ENCODE measurements at regions not wholly inside any gene's neighbourhood (a gene's known extent, or its start where the extent isn't known, plus 50 kb on each side); places are given as distances from the start of the nearest gene placed in this dataset.
"Not testable (repeated sequence)": the region's sequence is repeated elsewhere in the genome, so short reads cannot be mapped to it uniquely, and the experiment has no call there.

- no peak for DNase-seq
These were observed 1594.1 kb downstream of the EFNA5 start for GRCh38 chr5:106076655-106077054.

DNA sequence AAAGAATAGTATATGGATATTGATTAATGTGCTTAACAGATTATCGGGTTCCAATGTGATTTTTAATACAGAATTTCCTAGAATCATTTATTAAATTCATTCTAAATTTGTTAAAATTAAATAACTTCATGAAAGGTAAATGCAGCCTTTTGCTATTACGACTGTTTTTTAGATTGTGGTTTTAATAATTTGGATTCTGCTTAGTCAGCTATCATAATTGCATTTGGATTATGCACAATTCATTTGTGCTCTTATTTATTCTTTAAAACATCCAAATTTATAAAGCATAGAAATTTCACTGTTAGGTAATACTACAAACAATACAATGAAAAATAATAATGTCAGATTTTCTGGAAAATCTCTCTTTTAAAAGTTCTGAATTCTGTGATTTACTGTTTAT, 1598.5 kb downstream of the EFNA5 start:
- DNase-seq: no peak

DNA sequence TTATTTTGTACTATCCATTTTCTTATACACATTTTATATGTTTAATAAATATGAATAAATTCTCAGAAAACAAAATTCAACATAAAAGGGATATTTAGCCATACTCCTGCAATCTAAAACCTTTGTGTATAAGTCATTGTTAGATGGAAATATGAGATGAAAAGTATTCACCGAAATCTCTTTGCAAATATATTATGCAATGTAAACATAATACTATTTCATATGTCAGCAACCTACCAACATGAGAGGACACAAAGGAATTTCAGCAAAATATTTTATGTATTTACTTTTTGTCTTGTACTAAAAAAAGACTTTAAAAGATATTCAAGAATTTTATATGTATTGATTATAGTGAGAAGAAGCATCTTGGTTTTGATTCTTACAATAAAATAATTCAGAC, 1623.4 kb downstream of the EFNA5 start:
- DNase-seq: no peak

DNA sequence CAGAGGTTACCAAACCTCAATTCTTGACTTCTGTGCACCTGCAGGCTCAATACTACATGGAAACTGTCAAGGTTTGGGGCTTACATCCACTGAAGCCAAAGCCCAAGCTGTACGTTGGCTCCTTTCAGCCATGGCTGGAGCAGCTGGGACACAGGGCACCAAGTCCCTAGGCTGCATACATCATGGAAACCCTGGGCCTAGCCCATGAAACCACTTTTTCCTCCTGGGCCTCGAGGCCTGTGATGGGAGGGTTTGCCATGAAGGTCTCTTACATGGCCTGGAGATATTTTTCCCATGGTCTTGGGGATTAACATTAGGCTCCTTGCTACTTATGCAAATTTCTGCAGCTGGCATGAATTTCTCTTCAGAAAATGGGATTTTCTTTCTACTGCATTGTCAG, 1638.7 kb downstream of the EFNA5 start:
- DNase-seq: not testable (repeated sequence)

GRCh38 chr5:106028314-106028713, 1642.4 kb downstream of the EFNA5 start:
- no peak for DNase-seq

- DNase-seq: no peak
These were observed 1649.8 kb downstream of the EFNA5 start for GRCh38 chr5:106020894-106021293.

DNA sequence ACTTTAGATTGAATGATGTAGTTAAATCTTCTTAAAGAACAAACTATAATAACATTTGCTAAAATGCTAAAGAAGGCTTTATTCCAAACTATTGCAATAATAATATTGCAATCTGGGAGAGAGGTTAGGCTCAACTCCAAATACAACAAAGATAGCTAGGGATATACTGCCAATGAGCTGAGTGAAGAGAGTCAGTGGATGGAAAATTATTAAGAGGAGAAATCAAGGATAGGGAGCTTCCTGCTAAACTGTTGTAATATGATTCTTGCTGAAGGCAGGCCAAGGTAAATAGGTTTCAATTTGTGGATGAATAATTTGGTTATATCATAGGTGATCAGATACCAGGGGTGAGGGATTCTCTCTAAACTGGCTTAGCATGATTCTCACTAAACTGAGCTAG, 1651.5 kb downstream of the EFNA5 start:
- DNase-seq: no peak

- DNase-seq: no peak
These were observed 1653.4 kb downstream of the EFNA5 start for GRCh38 chr5:106017243-106017857.

- DNase-seq: no peak
These were observed 1656.5 kb downstream of the EFNA5 start for GRCh38 chr5:106014262-106014661.

DNA sequence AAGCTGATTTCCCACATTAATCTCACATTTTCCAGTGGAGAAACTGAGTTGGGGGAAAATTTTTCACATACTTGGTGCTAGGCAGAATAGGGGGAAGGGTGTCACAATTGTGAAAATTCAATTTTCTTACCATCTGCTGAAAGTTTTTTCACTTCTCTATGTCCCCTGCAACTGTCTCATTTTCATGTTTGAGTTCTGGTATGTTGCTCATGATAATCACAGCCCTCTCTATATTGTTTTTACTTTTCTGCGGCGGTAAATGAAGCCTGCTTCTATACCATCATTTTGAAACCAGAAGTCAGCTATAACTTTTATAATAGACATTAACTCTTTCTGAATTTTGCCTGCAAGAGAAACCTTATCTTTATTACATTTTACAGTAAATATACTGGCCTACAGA, 1664.5 kb downstream of the EFNA5 start:
- no peak for DNase-seq

DNA sequence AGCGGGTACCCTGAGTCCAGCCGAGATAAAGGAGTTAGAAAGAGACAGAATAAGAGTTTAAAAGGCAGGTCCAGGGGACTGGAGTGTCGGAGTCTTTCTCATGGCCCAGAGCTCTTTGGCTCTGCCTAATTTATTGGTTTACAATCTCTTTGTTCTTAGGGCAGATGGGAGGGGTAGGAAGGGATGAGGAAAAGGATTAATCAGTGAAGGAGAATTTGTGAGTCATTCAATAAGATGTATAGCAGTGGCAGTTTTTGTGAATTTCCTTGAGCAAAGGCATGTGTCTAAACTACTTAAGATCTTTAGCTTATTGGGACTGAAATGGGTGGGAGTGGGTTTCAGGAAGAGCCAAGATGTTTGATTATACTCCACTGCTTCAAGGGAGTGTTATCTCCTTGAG, 1671.7 kb downstream of the EFNA5 start:
- not testable (repeated sequence) for DNase-seq

- no peak for DNase-seq
These were observed 1677.7 kb downstream of the EFNA5 start for GRCh38 chr5:105993027-105993426.

DNA sequence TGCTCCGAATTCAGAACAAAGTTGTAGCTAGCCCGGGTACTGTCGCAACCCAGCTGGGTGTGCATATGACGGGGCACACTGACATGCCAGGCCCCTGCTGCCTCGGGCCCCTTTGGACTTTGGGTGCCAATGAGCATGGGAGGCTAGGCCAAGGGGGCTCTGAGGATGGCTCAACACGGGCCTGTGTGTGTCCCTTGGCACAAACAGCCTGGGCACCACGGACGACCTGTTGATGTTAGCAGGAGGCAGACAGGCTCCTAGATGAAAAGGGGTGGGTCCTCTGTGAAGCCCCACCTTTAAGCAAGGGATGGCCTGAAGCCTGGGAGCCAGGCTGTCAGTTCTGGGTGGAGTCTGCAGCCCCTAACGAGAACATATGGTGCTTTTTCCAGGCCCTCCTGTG, 1688.2 kb downstream of the EFNA5 start:
- DNase-seq: no peak

- DNase-seq: no peak
These were observed 1692.7 kb downstream of the EFNA5 start for GRCh38 chr5:105978011-105978410.

GRCh38 chr5:105977163-105977562, 1693.6 kb downstream of the EFNA5 start:
- DNase-seq: no peak

- DNase-seq: no peak
These were observed 1699.8 kb downstream of the EFNA5 start for GRCh38 chr5:105970919-105971318.

DNA sequence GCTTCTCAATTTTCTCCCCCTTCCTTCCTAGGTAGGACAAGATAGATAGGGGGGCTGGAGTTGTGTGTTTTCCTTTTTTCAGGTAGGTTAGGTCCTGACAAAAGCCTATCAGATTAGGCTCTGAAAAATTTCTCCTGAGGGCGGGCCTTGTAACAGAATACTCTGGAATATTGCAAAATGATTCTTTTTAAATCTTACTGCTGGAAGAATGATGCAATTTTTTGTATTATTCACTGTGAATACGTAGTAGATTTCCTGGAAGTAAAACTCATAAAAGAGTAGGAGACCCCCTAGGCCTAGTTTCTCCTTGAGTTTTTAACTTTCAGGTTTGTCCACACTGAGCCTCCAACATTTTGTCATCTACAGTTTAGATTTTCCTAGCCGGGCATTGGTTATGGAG, 1701.8 kb downstream of the EFNA5 start:
- no peak for DNase-seq

DNA sequence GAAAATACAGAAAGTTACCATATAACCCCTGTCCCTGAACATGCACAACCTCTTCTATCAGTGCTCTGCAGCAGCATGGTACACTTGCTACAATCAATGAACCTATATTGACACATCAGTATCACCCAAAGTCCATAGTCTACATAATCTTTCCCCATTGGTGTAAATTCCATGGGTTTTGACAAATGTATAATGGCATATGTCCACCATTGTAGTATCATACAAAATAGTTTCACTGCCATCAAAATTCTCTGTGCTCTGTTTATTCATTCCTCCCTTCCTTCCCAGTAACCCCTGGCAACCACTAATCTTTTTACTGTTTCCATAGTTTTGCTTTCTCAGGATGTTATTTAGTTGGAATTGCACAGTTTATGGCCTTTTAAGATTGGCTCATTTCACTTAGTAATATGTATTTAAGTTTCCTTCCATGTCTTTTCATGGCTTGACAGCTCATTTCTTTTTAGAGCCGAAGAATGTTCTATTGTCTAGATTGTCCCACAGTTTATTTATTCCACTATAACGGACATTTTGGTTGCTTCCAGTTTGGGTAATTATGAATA, 1707.0 kb downstream of the EFNA5 start:
- no peak for DNase-seq

- no peak for DNase-seq
These were observed 1709.2 kb downstream of the EFNA5 start for GRCh38 chr5:105961572-105961971.

DNA sequence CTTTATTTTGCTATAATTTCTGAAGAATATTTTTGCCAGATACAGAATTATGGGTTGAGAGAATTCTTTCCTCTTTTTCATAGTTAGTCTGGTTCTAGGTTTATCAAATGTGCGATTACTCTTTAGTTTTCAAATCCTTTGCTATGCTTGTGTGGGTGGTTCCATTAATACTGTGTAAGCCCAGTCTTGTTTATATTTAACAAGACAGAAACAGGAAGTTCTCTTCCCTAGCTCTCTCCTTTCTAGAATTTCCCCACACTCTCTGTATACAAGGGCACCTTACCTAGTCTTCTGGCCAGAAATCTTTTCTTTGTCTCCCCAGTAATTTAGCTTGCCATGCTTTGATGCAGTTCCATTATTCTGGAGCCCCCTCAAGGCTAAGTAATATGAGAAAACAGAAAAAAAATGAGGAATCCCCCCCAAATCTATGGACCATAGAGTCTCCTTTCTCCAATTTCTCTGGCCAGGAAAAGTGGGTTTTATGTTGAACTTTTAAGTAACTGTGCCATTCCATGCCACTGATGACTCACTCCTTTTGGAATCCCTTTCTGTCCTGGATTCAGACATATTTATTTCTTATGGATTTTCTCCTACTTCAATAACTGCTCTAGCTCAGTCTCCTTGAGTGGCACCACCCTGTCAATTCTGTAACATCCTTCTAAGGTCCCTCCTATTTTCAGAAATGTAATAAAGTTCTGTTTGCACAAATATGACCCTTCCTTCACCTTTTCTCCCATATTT, 1714.1 kb downstream of the EFNA5 start:
- DNase-seq: no peak

DNA sequence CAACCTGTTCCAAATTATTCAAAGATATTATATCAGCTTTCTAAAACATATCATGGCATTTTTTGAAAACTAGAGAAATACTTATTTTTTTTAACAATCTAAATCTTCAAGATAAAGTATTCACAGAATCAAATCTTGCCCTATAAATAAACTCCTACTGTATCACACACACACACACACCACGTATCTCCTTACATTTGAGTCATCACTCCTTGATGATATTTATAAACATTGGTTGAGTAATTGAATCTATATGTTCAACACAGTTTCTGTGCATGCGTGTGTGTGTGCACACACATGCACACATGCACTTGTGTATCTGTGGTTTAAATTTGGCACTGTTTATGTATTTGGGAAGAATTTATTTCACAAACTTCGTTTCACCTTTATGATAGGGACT, 1716.4 kb downstream of the EFNA5 start:
- no peak for DNase-seq

- peak; percentile 47 for DNase-seq
These were observed 1717.1 kb downstream of the EFNA5 start for GRCh38 chr5:105953616-105954015.

DNA sequence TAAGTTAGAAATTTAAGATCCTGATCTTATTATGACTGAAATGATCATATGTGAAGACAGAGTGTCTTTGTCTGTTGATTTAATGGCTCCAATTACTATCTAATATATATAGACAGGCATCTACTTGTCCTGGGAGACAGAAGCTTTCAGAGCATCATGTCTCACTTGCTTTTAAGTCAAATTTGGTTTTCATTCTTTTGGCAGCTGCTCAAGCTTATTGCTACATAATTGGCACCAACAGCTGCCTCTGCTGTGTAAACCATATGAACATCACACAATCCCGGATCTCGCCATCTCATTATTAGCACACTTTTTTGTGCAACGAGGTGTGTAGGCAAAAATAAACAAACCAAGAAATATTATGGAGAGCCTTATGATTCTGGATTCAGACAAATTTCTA, 1717.9 kb downstream of the EFNA5 start:
- DNase-seq: peak; percentile 95

GRCh38 chr5:105947461-105947860, 1723.3 kb downstream of the EFNA5 start:
- DNase-seq: no peak
